Mucosa of descending colon (tissue), 3 donors: ENCODE measurements at regions not wholly inside any gene's neighbourhood (a gene's known extent, or its start where the extent isn't known, plus 50 kb on each side); places are given as distances from the start of the nearest gene placed in this dataset.

ENCODE experiments used
- ATAC-seq: fragments of 200-7000 bp; cut with Tn5 transposase; one replicate; pipeline ENCODE4 v1.9.1; 2020; ENCODE audit warnings: mild to moderate bottlenecking, moderate library complexity
- DNase-seq, 3 donors: peaks; one replicate each; pipeline ENCODE4 v3.0.0-alpha.2; 2020
- H3K36me3 ChIP-seq: fragments of 200-600 bp; one replicate; pipeline ENCODE4 v1.8.0; 2021; ENCODE audit warnings: low read depth, mild to moderate bottlenecking
- H3K4me1 ChIP-seq: fragments of 200-600 bp; one replicate; pipeline ENCODE4 v1.8.0; 2021; ENCODE audit warnings: low read depth, mild to moderate bottlenecking
- H3K4me3 ChIP-seq: fragments of 200-600 bp; one replicate; pipeline ENCODE4 v1.8.0; 2021; ENCODE audit warnings: mild to moderate bottlenecking
- H3K9me3 ChIP-seq: fragments of 200-600 bp; one replicate; pipeline ENCODE4 v1.8.0; 2021; ENCODE audit warnings: mild to moderate bottlenecking
- intact Hi-C, 2 donors: fragments of 100-400 bp; cut with DNase I in 1 of 2; cut with micrococcal nuclease in 1 of 2; formaldehyde crosslinking; loops; one replicate each; pipeline versions ENCODE4 v1.11.0 to v1.11.1; 2022; cut with DNase I, micrococcal nuclease
- TF ChIP-seq, protein P1 (sequence below): fragments of 200-600 bp; IDR thresholded peaks from one replicate; pipeline ENCODE4 v1.8.0; 2022; ENCODE audit warnings: antibody characterized with exemption, mild to moderate bottlenecking
- donor health status: DM: no; HTN: no; CAD: no; lungs with moderate emphysema.
- donor health status: DM: no; HTN: no; CAD: no.
- donor health status: DM: no; HTN: yes; CAD: no.

DNA sequence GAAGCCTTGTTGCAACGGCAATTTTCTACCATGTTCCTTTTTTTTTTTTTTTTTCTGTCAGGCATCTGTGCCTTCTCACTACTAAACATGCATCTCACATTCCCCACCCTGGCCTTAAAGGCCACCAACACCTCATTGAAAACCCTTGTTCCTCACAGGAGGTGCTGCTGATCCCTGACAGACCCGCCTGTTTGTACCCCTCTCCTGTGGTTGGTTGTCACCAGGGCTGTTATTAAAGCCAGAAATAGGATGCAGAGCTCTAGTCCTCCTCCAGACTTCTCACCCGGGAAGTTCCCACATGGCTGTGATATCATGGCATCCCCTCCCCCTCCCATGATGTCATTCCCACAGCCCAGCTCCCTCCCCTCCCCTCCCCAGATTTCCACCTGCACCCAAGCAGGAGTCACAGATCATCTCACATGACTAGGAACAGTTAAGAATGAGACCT lies 302.8 kb upstream of the NCAM1 start:
- TF ChIP-seq, protein P1, sequence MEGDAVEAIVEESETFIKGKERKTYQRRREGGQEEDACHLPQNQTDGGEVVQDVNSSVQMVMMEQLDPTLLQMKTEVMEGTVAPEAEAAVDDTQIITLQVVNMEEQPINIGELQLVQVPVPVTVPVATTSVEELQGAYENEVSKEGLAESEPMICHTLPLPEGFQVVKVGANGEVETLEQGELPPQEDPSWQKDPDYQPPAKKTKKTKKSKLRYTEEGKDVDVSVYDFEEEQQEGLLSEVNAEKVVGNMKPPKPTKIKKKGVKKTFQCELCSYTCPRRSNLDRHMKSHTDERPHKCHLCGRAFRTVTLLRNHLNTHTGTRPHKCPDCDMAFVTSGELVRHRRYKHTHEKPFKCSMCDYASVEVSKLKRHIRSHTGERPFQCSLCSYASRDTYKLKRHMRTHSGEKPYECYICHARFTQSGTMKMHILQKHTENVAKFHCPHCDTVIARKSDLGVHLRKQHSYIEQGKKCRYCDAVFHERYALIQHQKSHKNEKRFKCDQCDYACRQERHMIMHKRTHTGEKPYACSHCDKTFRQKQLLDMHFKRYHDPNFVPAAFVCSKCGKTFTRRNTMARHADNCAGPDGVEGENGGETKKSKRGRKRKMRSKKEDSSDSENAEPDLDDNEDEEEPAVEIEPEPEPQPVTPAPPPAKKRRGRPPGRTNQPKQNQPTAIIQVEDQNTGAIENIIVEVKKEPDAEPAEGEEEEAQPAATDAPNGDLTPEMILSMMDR, result no peak
- DNase-seq (no peak), ATAC-seq (no peak)
- Histone ChIP-seq H3K4me3 (no peak overlapping the region), H3K36me3 (no peaks in the 10 kb centered on the region), H3K4me1 (no peaks in the 10 kb centered on the region), H3K9me3 (no peaks in the 10 kb centered on the region)
- intact Hi-C loops, result no loop called here

DNA sequence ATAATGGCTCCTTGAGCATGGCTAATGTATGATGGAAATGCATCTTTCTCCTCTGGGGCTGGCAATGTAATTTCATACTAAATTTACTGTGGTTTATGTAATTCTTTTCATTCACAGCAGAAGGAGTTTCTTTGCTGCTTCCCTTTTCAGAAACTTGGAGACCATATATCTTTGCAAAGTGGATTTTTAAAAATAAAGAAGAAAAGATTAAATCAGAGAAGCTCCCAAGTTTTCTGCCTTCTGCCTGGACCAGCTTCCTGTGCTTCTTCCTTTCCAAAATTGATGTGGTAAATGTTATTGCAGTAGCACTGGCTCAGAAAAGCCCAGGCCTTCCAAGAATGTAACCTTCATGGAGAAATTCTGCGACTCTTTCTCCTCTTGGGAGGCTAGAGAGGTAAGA lies 300.1 kb upstream of the NCAM1 start:
- TF ChIP-seq, protein P1, result no peak
- intact Hi-C loops, result no loop called here
- no peaks in the 10 kb centered on the region for H3K4me1 ChIP-seq
- ATAC-seq (no peak), DNase-seq (no peak)
- H3K4me3 ChIP-seq, result no peak overlapping the region
- no peaks in the 10 kb centered on the region for H3K9me3 ChIP-seq
- no peaks in the 10 kb centered on the region for H3K36me3 ChIP-seq

DNA sequence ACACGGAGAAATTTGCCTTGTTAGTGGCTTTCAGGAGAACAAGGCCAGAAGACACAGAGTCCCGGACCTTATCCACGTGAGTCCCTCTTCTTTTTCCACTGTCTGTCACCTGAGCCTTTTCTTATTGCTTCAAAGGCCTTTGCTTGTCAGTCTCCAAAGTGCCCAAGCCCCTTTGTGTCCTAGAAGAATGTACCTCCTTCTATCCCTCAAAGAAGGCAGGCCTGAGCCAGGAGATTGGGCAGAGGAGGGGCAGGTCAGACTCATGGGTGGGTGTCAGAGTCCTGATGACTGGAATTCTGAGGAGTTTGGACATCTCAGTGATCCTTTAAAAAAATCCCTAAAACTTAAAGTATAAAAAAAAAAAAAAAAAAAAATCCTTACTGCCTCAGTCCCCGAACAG lies 299.6 kb upstream of the NCAM1 start:
- ATAC-seq (no peak), DNase-seq (no peak)
- intact Hi-C loops, result no loop called here

DNA sequence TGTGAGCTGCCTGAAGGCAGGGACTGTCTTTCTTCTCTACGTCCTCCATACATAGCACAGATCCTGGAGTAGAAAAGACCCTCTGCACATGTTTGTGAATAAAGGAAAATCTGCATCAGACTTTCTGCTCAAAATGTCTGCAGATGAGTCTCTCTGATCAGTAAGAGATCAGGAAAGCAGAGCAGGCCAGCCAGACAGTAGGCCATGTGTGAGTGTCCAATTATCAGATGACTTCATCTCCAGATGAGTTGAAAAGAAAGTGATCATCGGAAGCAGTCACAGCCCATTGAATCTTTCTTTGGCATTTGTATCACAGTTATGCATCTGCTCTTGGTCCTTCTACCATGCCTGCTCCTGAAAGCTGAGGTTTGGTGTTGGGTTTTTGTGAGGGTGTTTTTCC lies 298.7 kb upstream of the NCAM1 start:
- no peak for ATAC-seq
- intact Hi-C loops, result no loop called here
- H3K9me3 ChIP-seq, result no peaks in the 10 kb centered on the region
- H3K4me1 ChIP-seq, result no peaks in the 10 kb centered on the region
- no peak overlapping the region for H3K4me3 ChIP-seq
- DNase-seq, result no peak
- no peaks in the 10 kb centered on the region for H3K36me3 ChIP-seq
- TF ChIP-seq, protein P1, result no peak

More for the DNA sequence above, 299.6 kb upstream of the NCAM1 start:
- TF ChIP-seq, protein P1, result no peak
- Histone ChIP-seq H3K4me1 (no peaks in the 10 kb centered on the region), H3K36me3 (no peaks in the 10 kb centered on the region), H3K4me3 (no peak overlapping the region), H3K9me3 (no peaks in the 10 kb centered on the region)

DNA sequence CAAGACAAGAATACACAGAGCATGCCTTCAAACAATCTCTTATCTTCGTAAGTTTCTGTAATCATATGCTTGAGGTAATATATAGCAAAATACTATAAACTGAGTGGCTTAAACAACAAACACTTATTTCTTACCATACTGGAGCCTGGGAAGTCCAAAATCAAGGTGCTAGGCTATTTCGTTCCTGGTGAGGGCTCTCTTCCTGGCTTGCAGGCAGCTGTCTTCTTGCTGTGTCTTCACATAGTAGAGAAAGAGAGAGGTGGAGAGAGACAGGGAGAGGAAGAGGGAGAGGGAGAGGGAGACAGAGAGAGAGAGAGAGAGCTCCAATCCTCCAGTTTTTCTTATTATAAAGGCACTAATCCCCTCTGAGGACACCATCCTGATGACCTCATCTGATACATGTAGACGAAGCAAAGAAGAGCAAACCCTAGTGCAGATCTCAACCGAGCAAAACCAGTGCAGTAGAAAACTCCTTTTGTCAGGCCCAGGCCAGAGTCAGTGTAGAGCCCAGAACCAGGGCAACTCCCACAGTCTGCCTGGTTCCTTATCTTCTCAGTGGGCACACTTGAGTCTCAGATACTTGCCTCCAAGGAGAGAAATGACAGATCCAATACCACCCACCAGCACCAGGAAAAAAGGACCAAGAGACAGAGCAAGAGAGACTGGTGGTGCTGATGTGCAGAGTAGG lies 297.1 kb upstream of the NCAM1 start:
- ATAC-seq, result no peak
- no peak for DNase-seq
- H3K36me3 ChIP-seq, result no peaks in the 10 kb centered on the region
- intact Hi-C loops, result no loop called here
- no peaks in the 10 kb centered on the region for H3K4me1 ChIP-seq
- TF ChIP-seq, protein P1, result no peak
- H3K9me3 ChIP-seq, result no peaks in the 10 kb centered on the region
- H3K4me3 ChIP-seq, result no peak overlapping the region

DNA sequence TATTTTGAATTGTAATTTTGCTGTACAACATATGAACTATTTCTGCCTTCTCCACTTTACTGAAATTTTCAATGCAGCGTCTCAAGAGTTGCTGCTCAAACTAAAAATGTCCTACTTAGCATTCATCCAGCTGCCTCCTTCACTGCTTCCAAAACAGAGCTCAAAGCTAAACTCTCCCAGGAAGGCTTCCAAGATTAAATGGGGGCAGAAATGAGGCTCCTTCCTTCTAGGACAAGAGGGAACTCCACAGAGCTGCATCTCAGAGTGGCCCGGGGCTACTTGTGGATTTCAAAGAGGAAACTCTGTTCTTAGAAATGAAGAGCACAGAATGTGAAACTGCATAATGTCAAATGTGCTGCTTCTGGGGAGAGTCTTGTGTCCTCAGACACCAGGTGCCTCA lies 295.9 kb upstream of the NCAM1 start:
- TF ChIP-seq, protein P1, result no peak

More for the DNA sequence above, 295.9 kb upstream of the NCAM1 start:
- Histone ChIP-seq H3K4me3 (no peak overlapping the region), H3K4me1 (no peaks in the 10 kb centered on the region), H3K36me3 (no peaks in the 10 kb centered on the region), H3K9me3 (no peaks in the 10 kb centered on the region)
- DNase-seq, result no peak
- ATAC-seq, result no peak
- intact Hi-C loops, result no loop called here
